HCT116 (cell line): ENCODE measurements at regions not wholly inside any gene's neighbourhood (a gene's known extent, or its start where the extent isn't known, plus 50 kb on each side); places are given as distances from the start of the nearest gene placed in this dataset.

ENCODE experiments used
- ATAC-seq: fragments of 200-7000 bp; cut with Tn5 transposase; 2 replicates; pipeline ENCODE4 v1.9.1; 2020; ENCODE audit warnings: mild to moderate bottlenecking, moderate library complexity
- BruUV-seq: library from RNA; stranded (reverse); fragments of 400-500 nt; replicated peaks from 2 replicates; lab custom pipeline; 2021; lab: Mats Ljungman, UMichigan
- CTCF ChIA-PET: fragments of 300-600 bp; sonication (Branson Sonifier 250); formaldehyde crosslinking; loops from one replicate; lab custom pipeline; 2021; ENCODE audit warnings: antibody characterized with exemption; lab: Charles Lee
- POLR2A ChIA-PET: fragments of 300-600, 350-600 bp; sonication (Branson Sonifier 250); formaldehyde crosslinking; loops from one replicate; lab custom pipeline; 2021; ENCODE audit warnings: antibody characterized with exemption; lab: Charles Lee
- RAD21 ChIA-PET, 2 experiments: fragments of 300-600 bp; sonication (Branson Sonifier 250); formaldehyde crosslinking; loops; one replicate each; lab custom pipeline; 2023; ENCODE audit warnings: low total read pairs in 2 of 2; ENCODE audit not compliant: uncharacterized antibody in 2 of 2, unreplicated experiment in 2 of 2, low non-redundant PET in 1 of 2; lab: Charles Lee
- DNase-seq: peaks from one replicate; pipeline ENCODE4 v3.0.0-alpha.2; 2010; ENCODE audit warnings: low read depth, low spot score
- H2AFZ ChIP-seq: fragments of 200-600 bp; shearing (Covaris generic), sonication (generic); 2 replicates; pipeline ENCODE4 v1.6.1; 2017; ENCODE audit warnings: low read depth, mixed run types, mixed read lengths, antibody characterized with exemption, low read length; ENCODE audit not compliant: poor library complexity, severe bottlenecking
- H3K27ac ChIP-seq: 2 replicates; pipeline ENCODE4 v1.5.1; 2012; ENCODE audit warnings: low read depth, low read length
- H3K27me3 ChIP-seq: fragments of 200-600 bp; sonication (generic); 2 replicates; pipeline ENCODE4 v1.6.1; 2016; ENCODE audit warnings: mixed run types, low read length, mixed read lengths; ENCODE audit not compliant: insufficient read depth
- H3K36me3 ChIP-seq, 2 experiments: fragments of 200-500 bp in 1 of 2; fragments of 200-600 bp in 1 of 2; sonication (Bioruptor generic) in 1 of 2; sonication (generic) in 1 of 2; 2 replicates each; pipeline versions ENCODE4 v1.5.1 to v1.6.1; 2014 to 2016; ENCODE audit warnings: low read length in 2 of 2, inconsistent platforms in 1 of 2, mixed read lengths in 1 of 2, mixed run types in 1 of 2; ENCODE audit not compliant: insufficient read depth in 2 of 2, control insufficient read depth in 1 of 2
- H3K4me1 ChIP-seq, 2 experiments: fragments of 200-600 bp in 1 of 2; sonication (generic) in 1 of 2; 2 replicates each; pipeline versions ENCODE4 v1.5.1 to v1.6.1; 2012 to 2017; ENCODE audit warnings: low read length in 2 of 2, inconsistent platforms in 1 of 2, mild to moderate bottlenecking in 1 of 2, mixed read lengths in 1 of 2, mixed run types in 1 of 2, moderate library complexity in 1 of 2; ENCODE audit not compliant: insufficient read depth in 2 of 2, control insufficient read depth in 1 of 2
- H3K4me2 ChIP-seq: fragments of 200-600 bp; sonication (generic); 2 replicates; pipeline ENCODE4 v1.6.1; 2017; ENCODE audit warnings: mixed run types, low read length, mixed read lengths
- H3K4me3 ChIP-seq, 2 experiments: fragments of 200-600 bp in 1 of 2; sonication (generic) in 1 of 2; replicated peaks in 1 of 2; 2 replicates each; pipeline ENCODE4 v1.5.1; 2011 to 2016; ENCODE audit warnings: low read length in 2 of 2, control low read depth in 1 of 2, low read depth in 1 of 2, mild to moderate bottlenecking in 1 of 2, mixed read lengths in 1 of 2, mixed run types in 1 of 2
- H3K79me2 ChIP-seq: fragments of 200-600 bp; sonication (generic); 2 replicates; pipeline ENCODE4 v1.6.1; 2017; ENCODE audit warnings: mild to moderate bottlenecking, mixed run types, low read length, moderate library complexity, mixed read lengths; ENCODE audit not compliant: insufficient read depth
- H3K9ac ChIP-seq: fragments of 200-600 bp; sonication (generic); 2 replicates; pipeline ENCODE4 v1.6.1; 2016; ENCODE audit warnings: low read length, mixed read lengths
- H3K9me2 ChIP-seq: fragments of 200-600 bp; sonication (generic), shearing (Covaris generic); 2 replicates; pipeline ENCODE4 v1.6.1; 2017; ENCODE audit warnings: mixed run types, mild to moderate bottlenecking, moderate library complexity; ENCODE audit not compliant: insufficient read depth
- H3K9me3 ChIP-seq, 2 experiments: fragments of 200-500 bp in 1 of 2; fragments of 200-600 bp in 1 of 2; sonication (Bioruptor generic) in 1 of 2; sonication (generic) in 1 of 2; 2 replicates each; pipeline ENCODE4 v1.6.1; 2014 to 2017; ENCODE audit warnings: low read length in 2 of 2, mixed read lengths in 2 of 2, inconsistent platforms in 1 of 2, low read depth in 1 of 2, mild to moderate bottlenecking in 1 of 2, mixed run types in 1 of 2, moderate library complexity in 1 of 2; ENCODE audit not compliant: control insufficient read depth in 1 of 2, insufficient read depth in 1 of 2
- H4K20me1 ChIP-seq: fragments of 200-600 bp; sonication (generic), shearing (Covaris generic); 2 replicates; pipeline ENCODE4 v1.6.1; 2017; ENCODE audit warnings: mixed run types, mild to moderate bottlenecking, moderate library complexity; ENCODE audit not compliant: insufficient read depth
- ATF3 ChIP-seq: IDR thresholded peaks from 2 replicates; pipeline ENCODE4 v1.6.1; 2012
- CBX3 ChIP-seq: IDR thresholded peaks from 2 replicates; pipeline ENCODE4 v1.6.1; 2012; ENCODE audit warnings: low read depth
- CEBPB ChIP-seq: IDR thresholded peaks from 2 replicates; pipeline ENCODE4 v1.6.1; 2012; ENCODE audit warnings: low read depth
- CTCF ChIP-seq, 3 experiments: fragments of 200-600 bp in 1 of 3; sonication (generic) in 1 of 3; IDR thresholded peaks in 2 of 3; conservative IDR thresholded peaks in 1 of 3; 2 replicates each; pipeline ENCODE4 v1.5.1; 2012 to 2017; ENCODE audit warnings: low read depth in 2 of 3, low read length in 2 of 3, antibody characterized with exemption in 1 of 3, borderline replicate concordance in 1 of 3, control low read depth in 1 of 3, mild to moderate bottlenecking in 1 of 3, mixed read lengths in 1 of 3, mixed run types in 1 of 3, moderate library complexity in 1 of 3; ENCODE audit not compliant: insufficient read depth in 1 of 3
- EGR1 ChIP-seq: IDR thresholded peaks from 2 replicates; pipeline ENCODE4 v1.6.1; 2012; ENCODE audit warnings: low read depth
- EZH2 ChIP-seq: fragments of 200-600 bp; sonication (generic); IDR thresholded peaks from 2 replicates; pipeline ENCODE4 v1.6.1; 2017; ENCODE audit warnings: antibody characterized with exemption, mixed run types
- MAX ChIP-seq: IDR thresholded peaks from 2 replicates; pipeline ENCODE4 v1.6.1; 2012
- RAD21 ChIP-seq: IDR thresholded peaks from 2 replicates; pipeline ENCODE4 v1.6.1; 2012; ENCODE audit warnings: low read depth, mild to moderate bottlenecking
- SIN3A ChIP-seq: IDR thresholded peaks from 2 replicates; pipeline ENCODE4 v1.6.1; 2012; ENCODE audit warnings: low read depth
- SRF ChIP-seq: IDR thresholded peaks from 2 replicates; pipeline ENCODE4 v1.6.1; 2012; ENCODE audit warnings: low read depth
- TCF7L2 ChIP-seq: IDR thresholded peaks from 2 replicates; pipeline ENCODE4 v1.7.0; 2011; ENCODE audit warnings: borderline replicate concordance, inconsistent platforms; ENCODE audit not compliant: insufficient read depth, insufficient read length; ENCODE audit errors: extremely low read depth
- YY1 ChIP-seq: IDR thresholded peaks from 2 replicates; pipeline ENCODE4 v1.6.1; 2011; ENCODE audit warnings: low read length, low read depth, moderate library complexity, mild to moderate bottlenecking; ENCODE audit not compliant: insufficient replicate concordance; ENCODE audit errors: extremely low read depth
- intact Hi-C: fragments of 100-400 bp; cut with micrococcal nuclease; formaldehyde crosslinking; loops from 2 replicates; pipeline ENCODE4 v1.10.0; 2022

DNA sequence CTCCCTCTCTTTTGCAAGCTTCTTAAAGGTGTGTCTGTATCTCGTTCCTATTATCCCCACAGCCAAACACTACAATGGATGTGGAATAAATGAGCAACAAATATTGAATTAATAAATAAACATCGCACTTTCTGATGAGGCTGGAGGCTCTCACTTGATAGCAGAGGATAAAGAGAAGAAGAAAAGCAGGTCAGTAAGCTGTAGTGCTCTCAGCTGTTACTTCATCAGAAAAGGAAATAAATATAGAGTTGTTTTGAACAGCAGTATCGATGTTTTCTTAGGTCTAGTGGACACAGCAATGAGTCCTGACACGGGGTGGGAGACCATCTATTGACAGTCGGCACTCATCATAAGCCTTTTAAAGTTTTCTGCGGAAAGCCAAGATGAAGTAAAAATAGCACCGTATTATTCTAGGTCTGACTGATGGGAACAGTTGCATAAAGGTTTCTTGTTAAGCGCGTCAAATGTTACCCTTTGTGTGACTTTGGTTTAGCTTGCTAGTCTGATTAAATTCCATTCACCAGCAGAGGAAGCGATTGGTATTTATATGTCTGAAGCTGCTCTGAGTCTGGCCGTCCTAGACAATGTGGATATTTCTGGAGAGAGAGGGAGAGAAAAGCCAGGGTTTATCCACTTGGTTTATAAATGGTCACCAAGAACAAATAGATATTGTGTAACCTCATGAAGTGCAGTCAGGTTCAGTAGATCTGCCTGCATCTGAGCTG lies 646.1 kb downstream of the CDH11 start:
- intact Hi-C loops: no loop called here
- Histone ChIP-seq H3K4me3 (no peak overlapping the region), H3K27ac (no peak overlapping the region), H3K9ac (no peak overlapping the region), H4K20me1 (no peaks in the 10 kb centered on the region), H3K79me2 (no peaks in the 10 kb centered on the region), H3K4me2 (no peak overlapping the region)
- CTCF ChIA-PET: no interaction called here
- TF ChIP-seq CTCF (IDR thresholded peaks at IDR 0.05 in 2 of 3, conservative IDR thresholded peaks at IDR 0.05 in 1 of 3; ENCODE audit: borderline replicate concordance in 1 of 3, insufficient read depth in 1 of 3, low read depth in 2 of 3, low read length in 2 of 3) (no peak), SIN3A (no peak), TCF7L2 (no peak), EZH2 (no peak), MAX (no peak), CEBPB (no peak), YY1 (no peak), EGR1 (no peak), RAD21 (no peak), ATF3 (no peak), CBX3 (no peak), SRF (no peak)
- TF ChIP-seq, all 23 proteins: peak for 0
- H3K36me3 ChIP-seq: no peaks in the 10 kb centered on the region
- DNase-seq (no peak), ATAC-seq (no peak)
- no peaks in the 10 kb centered on the region; a peak in 2 of 4 replicates for H3K9me3 ChIP-seq
- no peaks in the 10 kb centered on the region for H3K4me1 ChIP-seq
- no peaks in the 10 kb centered on the region for H3K27me3 ChIP-seq
- H3K9me2 ChIP-seq: no peaks in the 10 kb centered on the region
- BruUV-seq: no TSS peak
- RAD21 ChIA-PET: no interaction called here
- H2AFZ ChIP-seq: no peak overlapping the region
- POLR2A ChIA-PET: no interaction called here
